ENCODE measurements at regions not wholly inside any gene's neighbourhood (a gene's known extent, or its start where the extent isn't known, plus 50 kb on each side); places are given as distances from the start of the nearest gene placed in this dataset.

DNA sequence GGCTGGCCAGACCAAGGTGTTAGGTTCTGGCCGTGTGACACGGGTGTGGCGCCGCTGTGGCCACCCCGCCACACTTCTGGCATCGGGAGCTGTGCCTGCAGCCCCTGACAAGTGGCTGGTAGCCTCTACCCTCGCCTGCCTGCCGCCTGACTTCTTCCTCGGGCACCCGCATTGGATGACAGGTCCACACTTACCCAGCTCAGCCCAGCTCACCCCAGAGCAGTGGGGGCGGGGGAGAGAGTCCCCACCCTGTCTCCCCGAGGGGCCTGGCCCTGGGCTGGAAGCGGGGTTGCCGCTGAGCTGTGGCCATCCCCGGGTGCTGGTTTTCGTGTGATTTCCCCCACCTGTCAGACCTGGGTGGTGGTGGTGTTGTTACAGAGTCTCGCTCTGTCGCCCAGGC, 53.9 kb upstream of the ACSF3 start (continued):
- TF ChIP-seq, protein P1, sequence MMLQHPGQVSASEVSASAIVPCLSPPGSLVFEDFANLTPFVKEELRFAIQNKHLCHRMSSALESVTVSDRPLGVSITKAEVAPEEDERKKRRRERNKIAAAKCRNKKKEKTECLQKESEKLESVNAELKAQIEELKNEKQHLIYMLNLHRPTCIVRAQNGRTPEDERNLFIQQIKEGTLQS (CRISPR knock-in tag; conservative IDR thresholded peaks at IDR 0.05): no peak
- no peak for TF ChIP-seq NFATC4 (CRISPR knock-in tag; IDR thresholded peaks at IDR 0.05)
- TF ChIP-seq OVOL2 (CRISPR knock-in tag; IDR thresholded peaks at IDR 0.05; ENCODE audit: borderline replicate concordance): no peak
- TF ChIP-seq JUN (CRISPR knock-in tag; IDR thresholded peaks at IDR 0.05): no peak

DNA sequence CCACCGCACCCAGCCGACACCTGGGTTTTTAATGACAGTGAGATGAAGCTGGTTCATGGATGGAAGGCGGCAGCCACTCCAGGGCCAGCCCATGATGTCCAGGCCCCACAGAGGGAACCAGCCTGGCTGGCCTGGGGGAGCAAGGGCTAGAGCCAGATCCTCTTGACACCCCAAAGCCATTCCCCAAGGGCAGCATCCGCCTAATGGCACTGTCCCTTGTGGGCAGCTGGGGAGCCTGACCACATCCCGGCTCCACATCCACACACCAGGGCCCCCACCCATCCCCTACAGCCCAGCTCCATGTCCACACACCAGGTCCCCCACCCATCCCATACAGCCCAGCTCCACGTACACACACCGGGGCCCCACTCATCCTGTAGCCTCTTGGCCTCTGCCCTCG, 53.3 kb upstream of the ACSF3 start:
- ChIA-PET POLR2A (no interaction called here), CTCF (no interaction called here)
- DNase-seq (ENCODE audit: low spot score) (no peak), ATAC-seq (no peak)
- TF ChIP-seq ZBTB21 (CRISPR knock-in tag; IDR thresholded peaks at IDR 0.05; ENCODE audit: borderline replicate concordance) (no peak), ZNF121 (CRISPR knock-in tag; IDR thresholded peaks at IDR 0.05) (no peak), IRF2 (CRISPR knock-in tag; IDR thresholded peaks at IDR 0.05; ENCODE audit: borderline replicate concordance, low read depth) (no peak), EMX1 (CRISPR knock-in tag; IDR thresholded peaks at IDR 0.05) (no peak), PRRX2 (CRISPR knock-in tag; IDR thresholded peaks at IDR 0.05) (no peak), GRHL2 (CRISPR knock-in tag; IDR thresholded peaks at IDR 0.05; ENCODE audit: insufficient replicate concordance, severe bottlenecking) (no peak)
- TF ChIP-seq, protein P2, sequence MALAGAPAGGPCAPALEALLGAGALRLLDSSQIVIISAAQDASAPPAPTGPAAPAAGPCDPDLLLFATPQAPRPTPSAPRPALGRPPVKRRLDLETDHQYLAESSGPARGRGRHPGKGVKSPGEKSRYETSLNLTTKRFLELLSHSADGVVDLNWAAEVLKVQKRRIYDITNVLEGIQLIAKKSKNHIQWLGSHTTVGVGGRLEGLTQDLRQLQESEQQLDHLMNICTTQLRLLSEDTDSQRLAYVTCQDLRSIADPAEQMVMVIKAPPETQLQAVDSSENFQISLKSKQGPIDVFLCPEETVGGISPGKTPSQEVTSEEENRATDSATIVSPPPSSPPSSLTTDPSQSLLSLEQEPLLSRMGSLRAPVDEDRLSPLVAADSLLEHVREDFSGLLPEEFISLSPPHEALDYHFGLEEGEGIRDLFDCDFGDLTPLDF (CRISPR knock-in tag; IDR thresholded peaks at IDR 0.05): no peak
- TF ChIP-seq, protein P3, sequence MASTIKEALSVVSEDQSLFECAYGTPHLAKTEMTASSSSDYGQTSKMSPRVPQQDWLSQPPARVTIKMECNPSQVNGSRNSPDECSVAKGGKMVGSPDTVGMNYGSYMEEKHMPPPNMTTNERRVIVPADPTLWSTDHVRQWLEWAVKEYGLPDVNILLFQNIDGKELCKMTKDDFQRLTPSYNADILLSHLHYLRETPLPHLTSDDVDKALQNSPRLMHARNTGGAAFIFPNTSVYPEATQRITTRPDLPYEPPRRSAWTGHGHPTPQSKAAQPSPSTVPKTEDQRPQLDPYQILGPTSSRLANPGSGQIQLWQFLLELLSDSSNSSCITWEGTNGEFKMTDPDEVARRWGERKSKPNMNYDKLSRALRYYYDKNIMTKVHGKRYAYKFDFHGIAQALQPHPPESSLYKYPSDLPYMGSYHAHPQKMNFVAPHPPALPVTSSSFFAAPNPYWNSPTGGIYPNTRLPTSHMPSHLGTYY (CRISPR knock-in tag; IDR thresholded peaks at IDR 0.05): no peak
- TF ChIP-seq, protein P4, sequence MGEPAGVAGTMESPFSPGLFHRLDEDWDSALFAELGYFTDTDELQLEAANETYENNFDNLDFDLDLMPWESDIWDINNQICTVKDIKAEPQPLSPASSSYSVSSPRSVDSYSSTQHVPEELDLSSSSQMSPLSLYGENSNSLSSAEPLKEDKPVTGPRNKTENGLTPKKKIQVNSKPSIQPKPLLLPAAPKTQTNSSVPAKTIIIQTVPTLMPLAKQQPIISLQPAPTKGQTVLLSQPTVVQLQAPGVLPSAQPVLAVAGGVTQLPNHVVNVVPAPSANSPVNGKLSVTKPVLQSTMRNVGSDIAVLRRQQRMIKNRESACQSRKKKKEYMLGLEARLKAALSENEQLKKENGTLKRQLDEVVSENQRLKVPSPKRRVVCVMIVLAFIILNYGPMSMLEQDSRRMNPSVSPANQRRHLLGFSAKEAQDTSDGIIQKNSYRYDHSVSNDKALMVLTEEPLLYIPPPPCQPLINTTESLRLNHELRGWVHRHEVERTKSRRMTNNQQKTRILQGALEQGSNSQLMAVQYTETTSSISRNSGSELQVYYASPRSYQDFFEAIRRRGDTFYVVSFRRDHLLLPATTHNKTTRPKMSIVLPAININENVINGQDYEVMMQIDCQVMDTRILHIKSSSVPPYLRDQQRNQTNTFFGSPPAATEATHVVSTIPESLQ (CRISPR knock-in tag; IDR thresholded peaks at IDR 0.05): no peak
- TF ChIP-seq, protein P5, sequence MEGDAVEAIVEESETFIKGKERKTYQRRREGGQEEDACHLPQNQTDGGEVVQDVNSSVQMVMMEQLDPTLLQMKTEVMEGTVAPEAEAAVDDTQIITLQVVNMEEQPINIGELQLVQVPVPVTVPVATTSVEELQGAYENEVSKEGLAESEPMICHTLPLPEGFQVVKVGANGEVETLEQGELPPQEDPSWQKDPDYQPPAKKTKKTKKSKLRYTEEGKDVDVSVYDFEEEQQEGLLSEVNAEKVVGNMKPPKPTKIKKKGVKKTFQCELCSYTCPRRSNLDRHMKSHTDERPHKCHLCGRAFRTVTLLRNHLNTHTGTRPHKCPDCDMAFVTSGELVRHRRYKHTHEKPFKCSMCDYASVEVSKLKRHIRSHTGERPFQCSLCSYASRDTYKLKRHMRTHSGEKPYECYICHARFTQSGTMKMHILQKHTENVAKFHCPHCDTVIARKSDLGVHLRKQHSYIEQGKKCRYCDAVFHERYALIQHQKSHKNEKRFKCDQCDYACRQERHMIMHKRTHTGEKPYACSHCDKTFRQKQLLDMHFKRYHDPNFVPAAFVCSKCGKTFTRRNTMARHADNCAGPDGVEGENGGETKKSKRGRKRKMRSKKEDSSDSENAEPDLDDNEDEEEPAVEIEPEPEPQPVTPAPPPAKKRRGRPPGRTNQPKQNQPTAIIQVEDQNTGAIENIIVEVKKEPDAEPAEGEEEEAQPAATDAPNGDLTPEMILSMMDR (IDR thresholded peaks at IDR 0.05): no peak
- Mint-ChIP-seq H3K4me3 (no peak overlapping the region), H3K9me3 (no peaks in the 10 kb centered on the region), H3K36me3 (no peaks in the 10 kb centered on the region), H3K4me1 (peaks cover 4% of the 10 kb centered on the region), H3K27me3 (ENCODE audit: low read depth) (no peaks in the 10 kb centered on the region), H3K27ac (no peak overlapping the region)

DNA sequence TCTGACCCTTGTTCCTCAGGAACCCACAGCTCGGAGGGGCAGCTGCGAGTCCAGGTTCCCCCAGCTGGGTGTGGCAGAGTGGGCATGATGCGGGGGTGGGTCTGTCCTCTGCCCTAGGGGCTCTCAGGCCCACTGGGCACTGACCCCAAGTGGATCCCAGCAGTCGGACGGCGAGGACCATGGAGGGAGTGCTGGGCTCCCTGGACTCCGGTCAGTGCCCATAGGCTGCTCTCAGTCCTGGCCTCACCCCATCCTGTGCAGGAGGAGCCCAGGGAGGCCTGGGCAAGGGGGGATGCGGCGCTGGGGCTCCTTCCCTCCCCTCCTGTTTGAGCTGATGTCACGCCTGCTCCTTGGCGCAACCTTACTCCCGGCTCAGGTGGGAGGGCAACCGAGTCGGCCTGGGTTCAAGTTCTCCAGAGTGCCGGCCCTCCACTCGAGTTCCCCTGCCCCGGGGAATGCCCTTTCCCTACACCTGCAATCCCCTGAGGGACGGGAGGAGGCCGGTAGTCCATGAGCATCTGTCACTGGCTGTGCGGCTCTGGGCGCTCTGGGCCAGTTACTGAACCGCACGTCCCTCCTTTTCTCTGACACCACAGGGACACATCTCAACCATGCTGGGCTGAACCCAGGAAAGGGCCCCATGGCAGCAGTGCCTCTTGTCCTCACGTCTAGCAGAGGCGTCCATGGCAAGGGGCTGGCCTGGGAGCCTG, 52.6 kb upstream of the ACSF3 start:
- Mint-ChIP-seq H3K36me3 (no peaks in the 10 kb centered on the region), H3K27ac (no peak overlapping the region), H3K4me3 (no peak overlapping the region), H3K4me1 (no peaks in the 10 kb centered on the region), H3K9me3 (peaks cover 4% of the 10 kb centered on the region), H3K27me3 (ENCODE audit: low read depth) (no peaks in the 10 kb centered on the region)
- ChIA-PET POLR2A (no interaction called here), CTCF (no interaction called here)
- no peak for ATAC-seq
- DNase-seq (ENCODE audit: low spot score): no peak
- TF ChIP-seq, protein P3 (CRISPR knock-in tag; IDR thresholded peaks at IDR 0.05): no peak
- TF ChIP-seq, protein P6, sequence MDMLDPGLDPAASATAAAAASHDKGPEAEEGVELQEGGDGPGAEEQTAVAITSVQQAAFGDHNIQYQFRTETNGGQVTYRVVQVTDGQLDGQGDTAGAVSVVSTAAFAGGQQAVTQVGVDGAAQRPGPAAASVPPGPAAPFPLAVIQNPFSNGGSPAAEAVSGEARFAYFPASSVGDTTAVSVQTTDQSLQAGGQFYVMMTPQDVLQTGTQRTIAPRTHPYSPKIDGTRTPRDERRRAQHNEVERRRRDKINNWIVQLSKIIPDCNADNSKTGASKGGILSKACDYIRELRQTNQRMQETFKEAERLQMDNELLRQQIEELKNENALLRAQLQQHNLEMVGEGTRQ (CRISPR knock-in tag; IDR thresholded peaks at IDR 0.05): no peak
- TF ChIP-seq, protein P7, sequence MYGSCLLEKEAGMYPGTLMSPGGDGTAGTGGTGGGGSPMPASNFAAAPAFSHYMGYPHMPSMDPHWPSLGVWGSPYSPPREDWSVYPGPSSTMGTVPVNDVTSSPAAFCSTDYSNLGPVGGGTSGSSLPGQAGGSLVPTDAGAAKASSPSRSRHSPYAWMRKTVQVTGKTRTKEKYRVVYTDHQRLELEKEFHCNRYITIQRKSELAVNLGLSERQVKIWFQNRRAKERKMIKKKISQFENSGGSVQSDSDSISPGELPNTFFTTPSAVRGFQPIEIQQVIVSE (CRISPR knock-in tag; IDR thresholded peaks at IDR 0.05; ENCODE audit: borderline replicate concordance): no peak
- TF ChIP-seq, protein P8, sequence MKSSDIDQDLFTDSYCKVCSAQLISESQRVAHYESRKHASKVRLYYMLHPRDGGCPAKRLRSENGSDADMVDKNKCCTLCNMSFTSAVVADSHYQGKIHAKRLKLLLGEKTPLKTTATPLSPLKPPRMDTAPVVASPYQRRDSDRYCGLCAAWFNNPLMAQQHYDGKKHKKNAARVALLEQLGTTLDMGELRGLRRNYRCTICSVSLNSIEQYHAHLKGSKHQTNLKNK (CRISPR knock-in tag; IDR thresholded peaks at IDR 0.05): no peak
- TF ChIP-seq JAZF1 (CRISPR knock-in tag; IDR thresholded peaks at IDR 0.05): no peak
- no peak for TF ChIP-seq RORB (CRISPR knock-in tag; IDR thresholded peaks at IDR 0.05)
- no peak for TF ChIP-seq GABPB1 (CRISPR knock-in tag; IDR thresholded peaks at IDR 0.05)
- no peak for TF ChIP-seq ZNF219 (CRISPR knock-in tag; IDR thresholded peaks at IDR 0.05; ENCODE audit: borderline replicate concordance)
- TF ChIP-seq NR1H2 (CRISPR knock-in tag; IDR thresholded peaks at IDR 0.05): no peak
- no peak for TF ChIP-seq ETV6 (CRISPR knock-in tag; IDR thresholded peaks at IDR 0.05)
